ENCODE measurements at regions not wholly inside any gene's neighbourhood (a gene's known extent, or its start where the extent isn't known, plus 50 kb on each side); places are given as distances from the start of the nearest gene placed in this dataset.

DNA sequence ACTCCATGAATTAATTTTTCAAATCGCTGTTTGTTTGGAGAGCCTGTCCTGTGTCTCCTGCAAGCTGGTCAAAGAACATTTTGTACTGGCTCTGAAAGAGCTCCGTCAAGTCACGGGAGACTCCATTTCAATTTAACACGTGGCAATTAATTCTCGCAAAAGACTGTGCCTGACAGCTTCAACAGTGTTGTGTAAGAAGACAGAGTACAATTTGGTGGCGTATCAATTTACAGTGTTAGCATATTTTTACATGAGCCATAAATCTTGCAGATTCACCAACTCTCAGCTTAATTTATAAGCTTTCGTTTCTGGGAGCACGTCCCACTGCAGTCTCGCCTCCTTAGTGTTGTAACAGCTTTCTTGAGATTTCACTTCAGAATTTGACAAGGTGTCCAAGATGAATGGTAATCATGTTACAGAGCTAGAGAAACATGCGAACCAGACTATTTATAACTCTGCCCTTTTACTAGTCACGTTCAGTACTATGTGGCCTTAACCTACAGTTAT is 70.8 kb downstream of the RWDD4 start:
- no peak for TF ChIP-seq POLR2A (IDR thresholded peaks at IDR 0.05)
- TF ChIP-seq, protein P1, sequence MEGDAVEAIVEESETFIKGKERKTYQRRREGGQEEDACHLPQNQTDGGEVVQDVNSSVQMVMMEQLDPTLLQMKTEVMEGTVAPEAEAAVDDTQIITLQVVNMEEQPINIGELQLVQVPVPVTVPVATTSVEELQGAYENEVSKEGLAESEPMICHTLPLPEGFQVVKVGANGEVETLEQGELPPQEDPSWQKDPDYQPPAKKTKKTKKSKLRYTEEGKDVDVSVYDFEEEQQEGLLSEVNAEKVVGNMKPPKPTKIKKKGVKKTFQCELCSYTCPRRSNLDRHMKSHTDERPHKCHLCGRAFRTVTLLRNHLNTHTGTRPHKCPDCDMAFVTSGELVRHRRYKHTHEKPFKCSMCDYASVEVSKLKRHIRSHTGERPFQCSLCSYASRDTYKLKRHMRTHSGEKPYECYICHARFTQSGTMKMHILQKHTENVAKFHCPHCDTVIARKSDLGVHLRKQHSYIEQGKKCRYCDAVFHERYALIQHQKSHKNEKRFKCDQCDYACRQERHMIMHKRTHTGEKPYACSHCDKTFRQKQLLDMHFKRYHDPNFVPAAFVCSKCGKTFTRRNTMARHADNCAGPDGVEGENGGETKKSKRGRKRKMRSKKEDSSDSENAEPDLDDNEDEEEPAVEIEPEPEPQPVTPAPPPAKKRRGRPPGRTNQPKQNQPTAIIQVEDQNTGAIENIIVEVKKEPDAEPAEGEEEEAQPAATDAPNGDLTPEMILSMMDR (IDR thresholded peaks at IDR 0.05): no peak

All from testis (tissue), 2 donors.